Smooth muscle cell (in vitro differentiated cells): ENCODE measurements at regions not wholly inside any gene's neighbourhood (a gene's known extent, or its start where the extent isn't known, plus 50 kb on each side); places are given as distances from the start of the nearest gene placed in this dataset.

ENCODE experiments used
- DNase-seq: peaks from one replicate; lab custom pipeline; 2025; ENCODE audit not compliant: unreplicated experiment; lab: John Stamatoyannopoulos, UW
- H2AFZ ChIP-seq: fragments of 200-600 bp; sonication (generic); 2 replicates; pipeline ENCODE4 v1.6.0; 2016; ENCODE audit warnings: antibody characterized with exemption, low read depth, mild to moderate bottlenecking
- H3F3A ChIP-seq: fragments of 200-600 bp; sonication (generic); 2 replicates; pipeline ENCODE4 v1.6.0; 2017; ENCODE audit warnings: antibody characterized with exemption, low read depth
- H3K27ac ChIP-seq: fragments of 200-600 bp; sonication (generic); 2 replicates; pipeline ENCODE4 v1.5.1; 2016; ENCODE audit warnings: low read depth, mild to moderate bottlenecking
- H3K27me3 ChIP-seq: fragments of 200-600 bp; sonication (generic); 2 replicates; pipeline ENCODE4 v1.6.1; 2016; ENCODE audit warnings: low read depth, mild to moderate bottlenecking
- H3K36me3 ChIP-seq: fragments of 200-600 bp; sonication (generic); 2 replicates; pipeline ENCODE4 v1.5.1; 2016; ENCODE audit warnings: low read depth
- H3K4me1 ChIP-seq: fragments of 200-600 bp; sonication (generic); 2 replicates; pipeline ENCODE4 v1.5.1; 2016; ENCODE audit warnings: low read depth
- H3K4me2 ChIP-seq: fragments of 200-600 bp; sonication (generic); 2 replicates; pipeline ENCODE4 v1.6.0; 2016; ENCODE audit warnings: mild to moderate bottlenecking
- H3K4me3 ChIP-seq: fragments of 200-600 bp; sonication (generic); 2 replicates; pipeline ENCODE4 v1.5.1; 2016; ENCODE audit warnings: mild to moderate bottlenecking
- H3K79me2 ChIP-seq: fragments of 200-600 bp; sonication (generic); 2 replicates; pipeline ENCODE4 v1.6.0; 2016; ENCODE audit warnings: low read depth, mild to moderate bottlenecking
- H3K9ac ChIP-seq: fragments of 200-600 bp; sonication (generic); 2 replicates; pipeline ENCODE4 v1.6.0; 2016; ENCODE audit warnings: low read depth
- H3K9me3 ChIP-seq: fragments of 200-600 bp; sonication (generic); replicated peaks from 2 replicates; pipeline ENCODE4 v1.5.1; 2016; ENCODE audit warnings: low read depth
- H4K20me1 ChIP-seq: fragments of 200-600 bp; sonication (generic); 2 replicates; pipeline ENCODE4 v1.6.0; 2016; ENCODE audit warnings: low read depth
- WGBS: methylation state at CpG from one replicate; pipeline ENCODE4 v1.1.7; 2016; ENCODE audit warnings: low lambda C conversion rate; 5-methylcytosine and 5-hydroxymethylcytosine counted together
- TF ChIP-seq, protein P1 (sequence below): fragments of 200-600 bp; sonication (generic); IDR thresholded peaks from 2 replicates; pipeline ENCODE4 v1.5.1; 2017; ENCODE audit warnings: borderline replicate concordance, mild to moderate bottlenecking, antibody characterized with exemption; ENCODE audit not compliant: insufficient read depth, poor library complexity, severe bottlenecking

DNA sequence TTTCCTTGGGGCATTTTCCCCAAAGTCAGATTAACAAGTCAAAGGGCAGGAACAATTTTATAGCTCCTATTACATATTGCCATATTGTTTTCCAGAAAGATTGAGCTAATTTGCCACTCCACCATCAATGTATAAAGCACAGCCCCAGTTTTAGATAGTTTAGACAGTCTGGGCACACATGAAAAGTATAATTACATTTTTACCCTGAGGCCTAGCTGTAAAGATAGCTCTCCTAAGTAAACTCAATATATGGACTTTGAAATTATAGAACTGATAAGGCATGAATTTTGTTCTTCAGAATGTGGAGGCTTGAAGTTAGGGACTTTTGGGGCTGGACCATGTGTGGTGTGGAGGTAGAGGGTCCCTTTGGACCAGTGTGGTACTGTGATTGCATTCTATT, 166.0 kb downstream of the FHIP1A start:
- no peak overlapping the region for H3K27ac ChIP-seq
- no peak overlapping the region for H3K4me3 ChIP-seq
- no peaks in the 10 kb centered on the region for H3K36me3 ChIP-seq
- no peaks in the 10 kb centered on the region for H3K79me2 ChIP-seq
- DNase-seq: no peak
- no peaks in the 10 kb centered on the region for H4K20me1 ChIP-seq
- H3K4me1 ChIP-seq: no peaks in the 10 kb centered on the region
- no peaks in the 10 kb centered on the region for H3K9me3 ChIP-seq
- no peak overlapping the region for H3K9ac ChIP-seq
- H2AFZ ChIP-seq: no peak overlapping the region
- no peaks in the 10 kb centered on the region for H3F3A ChIP-seq
- TF ChIP-seq, protein P1, sequence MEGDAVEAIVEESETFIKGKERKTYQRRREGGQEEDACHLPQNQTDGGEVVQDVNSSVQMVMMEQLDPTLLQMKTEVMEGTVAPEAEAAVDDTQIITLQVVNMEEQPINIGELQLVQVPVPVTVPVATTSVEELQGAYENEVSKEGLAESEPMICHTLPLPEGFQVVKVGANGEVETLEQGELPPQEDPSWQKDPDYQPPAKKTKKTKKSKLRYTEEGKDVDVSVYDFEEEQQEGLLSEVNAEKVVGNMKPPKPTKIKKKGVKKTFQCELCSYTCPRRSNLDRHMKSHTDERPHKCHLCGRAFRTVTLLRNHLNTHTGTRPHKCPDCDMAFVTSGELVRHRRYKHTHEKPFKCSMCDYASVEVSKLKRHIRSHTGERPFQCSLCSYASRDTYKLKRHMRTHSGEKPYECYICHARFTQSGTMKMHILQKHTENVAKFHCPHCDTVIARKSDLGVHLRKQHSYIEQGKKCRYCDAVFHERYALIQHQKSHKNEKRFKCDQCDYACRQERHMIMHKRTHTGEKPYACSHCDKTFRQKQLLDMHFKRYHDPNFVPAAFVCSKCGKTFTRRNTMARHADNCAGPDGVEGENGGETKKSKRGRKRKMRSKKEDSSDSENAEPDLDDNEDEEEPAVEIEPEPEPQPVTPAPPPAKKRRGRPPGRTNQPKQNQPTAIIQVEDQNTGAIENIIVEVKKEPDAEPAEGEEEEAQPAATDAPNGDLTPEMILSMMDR: no peak
- H3K4me2 ChIP-seq: no peak overlapping the region
- no peaks in the 10 kb centered on the region for H3K27me3 ChIP-seq

DNA sequence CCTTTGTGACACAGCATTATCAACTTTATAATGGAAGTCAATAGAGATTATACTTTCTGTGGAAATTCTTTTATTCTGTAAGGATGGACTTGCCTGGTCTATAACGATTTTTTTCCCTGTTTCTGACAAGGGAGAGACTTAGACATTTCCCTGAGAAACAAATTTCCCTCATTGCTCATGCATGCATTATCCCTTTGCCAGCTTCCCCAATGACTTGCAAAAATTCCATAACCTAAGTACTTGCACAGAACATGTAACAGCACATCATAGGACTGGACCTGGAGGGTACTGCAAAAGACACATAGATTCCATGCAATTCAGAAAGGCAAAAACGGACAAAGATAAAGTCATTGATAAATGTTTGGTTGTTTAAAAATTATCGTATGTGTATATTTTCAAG, 166.7 kb downstream of the FHIP1A start:
- Histone ChIP-seq H3K79me2 (no peaks in the 10 kb centered on the region), H3K4me3 (no peak overlapping the region), H3K4me2 (no peak overlapping the region), H3F3A (no peaks in the 10 kb centered on the region), H3K9me3 (no peaks in the 10 kb centered on the region), H3K27me3 (no peaks in the 10 kb centered on the region), H3K27ac (no peak overlapping the region), H4K20me1 (no peaks in the 10 kb centered on the region), H3K9ac (no peak overlapping the region), H3K36me3 (no peaks in the 10 kb centered on the region), H3K4me1 (no peaks in the 10 kb centered on the region), H2AFZ (no peak overlapping the region)
- no peak for DNase-seq
- TF ChIP-seq, protein P1: no peak
- WGBS: 82% methylated on average over 3 of the region's 3 CpGs

DNA sequence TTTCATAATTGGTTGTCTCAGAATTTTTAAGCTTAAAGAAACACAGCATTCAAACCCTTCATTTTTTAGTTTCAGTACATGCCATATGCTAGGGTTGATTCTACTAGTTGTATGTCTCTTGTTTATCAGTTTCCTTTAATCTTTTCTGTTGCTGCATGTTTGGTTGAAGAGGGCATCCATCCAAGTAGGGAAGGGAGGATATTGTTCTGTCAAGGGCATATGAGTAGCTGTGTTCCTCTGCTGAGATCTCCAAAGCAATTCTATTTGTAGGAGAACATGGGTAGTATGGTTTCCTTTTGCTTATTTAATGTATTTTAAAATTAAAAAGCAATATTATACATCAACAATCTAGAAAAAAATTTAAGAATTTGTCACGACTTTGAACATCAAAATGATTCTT, 167.7 kb downstream of the FHIP1A start:
- H3F3A ChIP-seq: no peaks in the 10 kb centered on the region

DNA sequence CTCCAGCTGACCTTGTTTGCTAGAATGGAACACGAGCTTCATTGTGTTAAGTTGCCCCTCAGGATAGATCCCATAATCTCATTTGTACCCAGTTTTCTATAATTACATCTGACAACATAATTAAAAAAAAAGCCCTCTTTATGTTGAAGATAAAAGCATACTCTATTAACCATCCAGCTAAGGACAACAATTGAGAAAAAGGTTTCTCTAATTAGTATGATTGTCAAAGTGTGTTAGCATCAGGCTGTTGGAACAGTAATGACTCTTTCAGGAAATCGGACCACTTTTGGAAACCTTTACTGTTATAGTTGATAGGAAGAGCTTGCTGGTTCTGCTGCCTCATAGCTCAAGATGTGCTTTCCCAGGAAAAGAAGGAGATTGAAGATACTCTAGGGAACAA, 172.6 kb downstream of the FHIP1A start:
- Histone ChIP-seq H4K20me1 (no peaks in the 10 kb centered on the region), H3K9ac (no peak overlapping the region), H3K79me2 (no peaks in the 10 kb centered on the region), H3K9me3 (no peaks in the 10 kb centered on the region), H3K27ac (no peak overlapping the region), H3K4me3 (no peak overlapping the region), H2AFZ (no peak overlapping the region), H3K4me2 (no peak overlapping the region), H3K27me3 (no peaks in the 10 kb centered on the region), H3F3A (no peaks in the 10 kb centered on the region), H3K4me1 (peaks cover 9% of the 10 kb centered on the region), H3K36me3 (no peaks in the 10 kb centered on the region)
- TF ChIP-seq, protein P1: no peak
- DNase-seq: no peak
- WGBS: 82% methylated on average over 2 of the region's 2 CpGs

More for the DNA sequence above, 167.7 kb downstream of the FHIP1A start:
- no peak overlapping the region for H3K4me3 ChIP-seq
- H3K27ac ChIP-seq: no peak overlapping the region
- no peak overlapping the region for H3K9ac ChIP-seq
- no peak overlapping the region for H2AFZ ChIP-seq
- H3K27me3 ChIP-seq: no peaks in the 10 kb centered on the region
- WGBS: 82% methylated on average over 1 of the region's 1 CpG
- TF ChIP-seq, protein P1: no peak
- no peaks in the 10 kb centered on the region for H3K9me3 ChIP-seq
- DNase-seq: no peak
- no peaks in the 10 kb centered on the region for H3K79me2 ChIP-seq
- H3K4me1 ChIP-seq: peaks cover 3% of the 10 kb centered on the region
- no peak overlapping the region for H3K4me2 ChIP-seq
- no peaks in the 10 kb centered on the region for H4K20me1 ChIP-seq
- H3K36me3 ChIP-seq: no peaks in the 10 kb centered on the region
